ENCODE measurements at regions not wholly inside any gene's neighbourhood (a gene's known extent, or its start where the extent isn't known, plus 50 kb on each side); places are given as distances from the start of the nearest gene placed in this dataset.

- DNase-seq (ENCODE audit: low read depth), result peak; percentile 74
Measured at GRCh38 chrX:36436361-36436760, 516.8 kb downstream of the CFAP47 start.

GRCh38 chrX:36443007-36443406, 523.5 kb downstream of the CFAP47 start:
- DNase-seq (ENCODE audit: low read depth), result no peak

- no peak for DNase-seq (ENCODE audit: low read depth)
Measured at GRCh38 chrX:36445566-36445965, 526.0 kb downstream of the CFAP47 start.

- DNase-seq (ENCODE audit: low read depth), result no peak
Measured at GRCh38 chrX:36462142-36462541, 542.6 kb downstream of the CFAP47 start.

- no peak for DNase-seq (ENCODE audit: low read depth)
Measured at GRCh38 chrX:36480441-36480990, 527.6 kb upstream of the FAM47C start.

DNA sequence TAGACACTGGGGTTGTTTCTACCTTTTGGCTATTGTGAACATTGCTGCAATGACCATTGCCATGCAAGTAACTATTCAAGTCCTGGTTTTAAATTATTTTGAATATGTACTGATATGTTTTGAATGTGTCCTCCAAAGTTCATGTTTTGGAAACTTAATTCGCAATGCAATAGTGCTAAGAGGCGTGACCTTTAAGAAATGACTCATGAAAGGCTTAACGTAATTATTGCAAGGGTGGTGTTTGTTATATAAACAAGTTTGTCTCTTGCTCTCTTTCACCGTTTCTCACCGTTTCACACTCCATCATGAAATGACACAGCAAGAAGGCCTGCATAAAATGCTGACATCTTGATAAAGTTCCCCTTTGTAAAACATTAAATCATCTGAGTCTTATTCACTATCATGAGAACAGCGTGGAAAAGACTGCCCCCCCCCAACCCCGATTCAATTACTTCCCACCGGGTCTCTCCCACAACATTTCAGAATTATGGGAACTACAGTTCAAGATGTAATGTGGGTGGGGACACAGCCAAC, 506.9 kb upstream of the FAM47C start:
- DNase-seq (ENCODE audit: low read depth), result no peak

GRCh38 chrX:36504625-36505024, 503.5 kb upstream of the FAM47C start:
- DNase-seq (ENCODE audit: low read depth), result no peak

GRCh38 chrX:36508042-36508441, 500.1 kb upstream of the FAM47C start:
- no peak for DNase-seq (ENCODE audit: low read depth)

GRCh38 chrX:36510736-36511135, 497.4 kb upstream of the FAM47C start:
- DNase-seq (ENCODE audit: low read depth), result no peak

DNA sequence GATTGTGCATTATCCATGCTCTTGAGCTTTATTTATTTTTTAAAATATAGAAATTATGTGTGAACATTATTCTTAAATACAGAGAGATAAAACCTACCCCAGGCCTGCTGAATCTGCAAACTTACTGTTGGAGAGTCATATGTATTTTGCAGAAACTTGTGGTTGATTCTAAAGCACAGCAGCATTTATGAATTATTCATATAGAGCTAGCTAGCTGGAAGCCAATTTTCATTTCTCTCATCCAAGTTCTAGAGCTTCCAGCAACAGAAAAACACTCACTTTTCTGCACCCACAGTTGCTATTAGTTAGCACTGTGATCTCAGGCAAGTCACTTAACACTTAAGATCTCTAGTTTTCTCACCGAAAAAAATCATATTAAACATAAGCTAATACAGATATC, 479.5 kb upstream of the FAM47C start:
- DNase-seq (ENCODE audit: low read depth), result no peak

DNA sequence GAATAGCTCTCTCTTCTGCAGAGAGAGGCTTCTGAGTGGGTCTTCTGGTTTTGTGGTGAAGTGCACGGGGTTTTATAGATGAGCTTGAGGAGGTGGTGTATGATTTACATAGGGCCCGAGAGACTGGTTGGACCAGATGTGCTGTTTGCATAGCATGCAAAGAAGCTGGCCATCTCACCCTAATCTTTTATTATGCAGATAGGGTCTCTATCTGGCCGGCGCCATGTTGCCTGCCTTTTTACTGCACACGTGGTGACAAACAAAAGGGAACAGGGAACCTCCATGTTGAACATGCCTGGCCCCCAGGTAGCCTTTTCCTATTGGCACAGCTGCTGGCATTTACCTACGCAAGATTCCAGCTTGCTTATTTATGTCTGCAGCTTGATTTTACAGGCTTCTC, 473.3 kb upstream of the FAM47C start:
- no peak for DNase-seq (ENCODE audit: low read depth)

DNA sequence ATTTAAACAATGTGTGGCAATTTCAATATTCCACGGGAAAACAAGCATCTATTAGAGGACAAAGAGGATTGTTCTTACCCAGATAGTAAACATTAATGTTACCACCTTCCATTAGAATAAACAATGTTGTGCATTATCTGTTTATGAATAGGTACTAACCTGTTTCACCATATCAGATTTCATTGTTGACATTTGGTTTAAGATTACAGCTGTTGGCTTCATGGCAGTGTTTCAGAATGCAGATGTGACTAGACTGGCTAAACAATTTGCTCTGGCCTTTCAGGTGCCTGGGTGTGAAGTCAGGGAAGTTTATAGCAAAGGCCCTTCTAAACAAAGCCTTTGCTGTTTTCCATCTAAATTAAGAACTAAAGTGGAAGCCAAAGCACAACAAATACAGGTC, 464.7 kb upstream of the FAM47C start:
- no peak for DNase-seq (ENCODE audit: low read depth)

GRCh38 chrX:36562986-36563385, 445.2 kb upstream of the FAM47C start:
- DNase-seq (ENCODE audit: low read depth), result no peak

DNA sequence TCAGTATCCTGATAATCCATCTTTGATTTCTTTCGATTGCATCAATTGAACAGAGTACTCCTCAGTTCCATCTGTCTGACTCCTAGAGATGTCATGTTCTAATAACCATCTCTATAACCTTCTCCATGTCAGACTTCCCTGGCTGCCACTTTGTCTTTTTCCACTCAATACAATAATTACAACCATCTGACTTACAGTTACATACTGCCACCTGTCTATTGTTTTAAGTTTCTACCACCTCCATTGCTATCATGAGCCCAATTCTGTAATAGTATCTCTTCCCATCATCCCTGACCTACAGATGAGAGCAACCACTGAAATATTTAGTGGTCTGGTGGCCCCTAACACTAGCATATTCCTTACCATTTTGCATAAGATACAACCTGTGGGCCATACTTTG, 439.2 kb upstream of the FAM47C start:
- no peak for DNase-seq (ENCODE audit: low read depth)

DNA sequence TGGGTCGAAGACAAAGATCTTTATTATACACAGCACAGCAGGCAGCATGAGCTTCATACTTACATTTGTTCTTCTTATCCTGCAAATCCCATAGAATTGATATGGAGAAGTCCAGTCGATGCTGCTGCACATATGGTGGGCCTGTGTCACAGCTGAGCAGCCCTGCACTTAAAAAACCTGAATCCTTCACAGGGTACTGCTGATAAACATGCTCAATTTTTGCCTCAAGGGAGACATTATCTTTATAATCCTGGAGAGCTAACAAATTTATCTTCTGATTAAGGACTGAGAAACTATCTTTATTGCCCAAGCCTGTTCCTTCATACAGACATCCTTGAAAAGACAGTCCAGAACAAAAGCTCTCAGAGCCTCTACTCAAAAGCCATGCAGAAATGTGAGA, 434.4 kb upstream of the FAM47C start:
- DNase-seq (ENCODE audit: low read depth), result no peak

DNA sequence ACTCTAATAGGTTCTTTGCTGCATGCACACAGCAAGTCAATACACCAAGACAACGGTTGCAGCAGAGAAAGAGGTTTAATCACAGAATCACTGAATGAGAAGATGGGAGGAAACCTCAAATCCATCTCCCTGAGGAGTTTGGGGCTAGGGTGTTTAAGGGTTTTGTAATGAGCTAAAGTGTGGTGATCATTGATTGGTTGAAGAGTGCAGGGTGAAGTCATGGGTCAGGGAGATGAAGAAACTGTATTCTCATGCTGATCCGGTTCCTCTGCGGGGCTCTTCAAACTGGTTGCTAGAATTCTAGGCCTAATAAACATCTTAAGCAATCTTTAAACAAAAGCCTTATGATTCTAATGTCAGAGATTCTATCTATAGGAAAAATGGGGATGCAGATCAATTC, 432.5 kb upstream of the FAM47C start:
- no peak for DNase-seq (ENCODE audit: low read depth)

DNA sequence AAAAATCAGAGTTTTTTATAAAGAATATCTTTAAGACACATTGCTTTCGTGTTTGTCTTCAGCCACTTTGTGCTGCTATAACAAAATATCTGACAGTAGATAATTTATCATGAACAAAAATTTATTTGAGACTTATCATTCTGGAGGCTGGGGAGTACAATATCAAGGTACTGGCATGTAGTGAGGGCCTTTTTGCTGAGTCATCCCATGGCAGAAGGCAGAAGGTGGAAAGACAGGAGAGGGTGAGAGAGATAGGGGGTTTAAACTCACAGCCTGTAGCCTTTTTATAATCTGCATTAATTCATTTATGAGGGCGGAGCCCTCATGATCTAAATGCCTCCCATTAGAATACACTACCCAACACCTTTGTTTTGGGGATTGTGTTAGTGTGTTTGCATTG, 431.2 kb upstream of the FAM47C start:
- DNase-seq (ENCODE audit: low read depth), result no peak

DNA sequence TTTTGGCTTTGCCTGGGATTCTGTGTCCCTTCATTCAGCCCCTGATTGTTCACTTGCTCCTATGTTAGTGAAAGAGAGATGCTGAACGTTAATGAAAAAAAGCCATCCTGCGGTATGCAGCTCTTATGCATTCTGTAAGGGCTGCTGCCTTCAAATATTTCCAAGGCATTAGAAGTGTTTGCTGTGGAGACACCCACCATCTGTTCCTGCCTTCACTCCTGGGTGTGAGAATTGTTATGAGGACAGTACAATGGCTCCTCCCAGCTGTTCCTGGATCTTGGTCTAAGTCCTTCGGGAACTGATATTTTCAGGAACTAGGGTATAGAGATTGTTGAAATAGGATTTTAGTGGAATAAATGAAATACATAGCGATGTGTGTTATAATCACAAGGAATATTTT, 427.1 kb upstream of the FAM47C start:
- no peak for DNase-seq (ENCODE audit: low read depth)

DNA sequence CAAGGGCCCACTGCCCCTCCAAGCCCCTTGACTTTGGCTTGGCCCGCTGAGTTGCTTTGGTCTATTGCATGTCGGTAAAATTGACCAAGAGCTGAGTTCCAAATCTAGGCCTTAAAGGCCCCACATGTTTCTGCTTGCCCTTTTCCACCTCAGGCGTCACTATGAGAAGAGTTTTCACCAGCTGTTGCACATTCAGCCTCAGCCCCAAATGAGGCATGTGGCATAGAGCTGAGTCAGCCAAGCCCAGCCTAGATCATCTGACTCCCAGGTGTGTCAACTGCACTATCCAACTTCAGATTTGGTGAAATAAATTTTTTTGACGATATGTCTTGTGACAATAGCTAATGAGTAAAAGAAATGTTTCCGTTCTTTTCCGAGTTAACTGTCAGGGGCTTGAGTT, 424.5 kb upstream of the FAM47C start:
- DNase-seq (ENCODE audit: low read depth), result no peak

GRCh38 chrX:36609616-36610585, 398.3 kb upstream of the FAM47C start:
- DNase-seq (ENCODE audit: low read depth), result no peak

DNA sequence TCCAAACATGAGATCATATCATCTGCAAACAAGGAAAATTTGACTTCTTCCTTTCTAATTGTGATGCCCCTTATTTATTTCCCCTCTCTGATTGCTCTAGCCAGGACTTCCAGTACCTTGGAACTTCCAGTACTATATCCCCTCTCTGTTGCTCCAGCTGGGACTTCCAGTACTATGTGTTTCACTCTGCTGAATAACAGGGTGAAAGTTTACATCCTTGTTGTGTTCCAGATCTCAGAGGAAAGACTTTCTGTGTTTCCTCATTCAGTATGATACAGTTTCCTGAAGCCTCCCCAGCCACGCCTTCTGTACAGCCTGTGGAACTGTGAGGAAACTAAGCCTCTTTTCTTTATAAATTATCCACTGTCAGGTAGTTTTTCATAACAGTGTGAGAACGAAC, 381.3 kb upstream of the FAM47C start:
- DNase-seq (ENCODE audit: low read depth), result no peak

- no peak for DNase-seq (ENCODE audit: low read depth)
Measured at GRCh38 chrX:36640232-36640631, 367.9 kb upstream of the FAM47C start.

GRCh38 chrX:36642052-36642451, 366.1 kb upstream of the FAM47C start:
- no peak for DNase-seq (ENCODE audit: low read depth)
